Hepatocyte (in vitro differentiated cells): ENCODE measurements at regions not wholly inside any gene's neighbourhood (a gene's known extent, or its start where the extent isn't known, plus 50 kb on each side); places are given as distances from the start of the nearest gene placed in this dataset.

Experiments
- EZH2 ChIP-seq: fragments of 200-600 bp; sonication (generic); IDR thresholded peaks from 2 replicates; pipeline ENCODE4 v1.6.1; 2016; ENCODE audit warnings: antibody characterized with exemption, mild to moderate bottlenecking, borderline replicate concordance
- TF ChIP-seq, protein P1 (sequence below): fragments of 200-600 bp; sonication (generic); IDR thresholded peaks from 2 replicates; pipeline ENCODE4 v1.5.1; 2016; ENCODE audit warnings: antibody characterized with exemption, mild to moderate bottlenecking; ENCODE audit not compliant: poor library complexity

DNA sequence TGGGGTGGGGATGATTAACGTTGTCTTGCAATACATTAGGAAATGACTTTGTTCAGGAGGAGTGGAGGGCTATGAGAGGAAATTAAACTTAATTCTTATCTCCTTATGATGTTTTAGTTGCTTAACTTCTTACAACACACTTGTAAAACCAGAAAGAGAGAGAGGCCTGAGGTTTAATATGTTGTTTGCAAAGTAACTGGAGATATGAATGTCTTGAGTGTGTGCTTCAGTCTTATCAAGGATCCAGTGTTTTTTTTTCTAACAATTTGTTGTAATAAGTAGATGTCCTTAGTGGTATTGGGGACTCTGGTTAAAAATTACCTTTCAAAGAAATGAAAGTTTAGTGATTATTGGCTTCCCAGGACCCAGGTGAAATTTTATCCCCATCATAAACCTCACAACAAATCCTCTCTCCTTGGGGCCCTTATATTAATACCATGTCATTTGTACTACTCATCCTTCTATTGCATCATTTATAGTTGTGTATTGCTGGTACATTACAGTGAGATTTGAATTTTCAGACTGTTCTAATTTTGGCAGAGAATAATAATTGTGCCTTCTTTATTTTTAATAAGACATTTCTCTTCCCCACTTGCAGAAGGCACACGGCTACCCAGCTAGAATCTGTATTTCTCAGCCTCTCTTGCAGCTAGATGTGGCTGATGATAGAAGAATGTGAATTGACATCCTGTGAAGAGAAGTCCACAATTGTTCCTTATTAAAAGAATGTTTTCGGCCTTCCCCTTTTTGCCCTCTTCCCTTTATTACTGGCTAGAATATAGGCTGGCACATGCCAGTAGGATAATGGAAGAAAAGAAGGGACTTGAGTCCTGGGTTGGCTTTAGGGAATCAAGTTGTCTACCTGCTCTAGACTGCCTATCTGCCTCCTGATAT is 91.9 kb upstream of the CXCR4 start:
- TF ChIP-seq EZH2: no peak
- TF ChIP-seq, protein P1, sequence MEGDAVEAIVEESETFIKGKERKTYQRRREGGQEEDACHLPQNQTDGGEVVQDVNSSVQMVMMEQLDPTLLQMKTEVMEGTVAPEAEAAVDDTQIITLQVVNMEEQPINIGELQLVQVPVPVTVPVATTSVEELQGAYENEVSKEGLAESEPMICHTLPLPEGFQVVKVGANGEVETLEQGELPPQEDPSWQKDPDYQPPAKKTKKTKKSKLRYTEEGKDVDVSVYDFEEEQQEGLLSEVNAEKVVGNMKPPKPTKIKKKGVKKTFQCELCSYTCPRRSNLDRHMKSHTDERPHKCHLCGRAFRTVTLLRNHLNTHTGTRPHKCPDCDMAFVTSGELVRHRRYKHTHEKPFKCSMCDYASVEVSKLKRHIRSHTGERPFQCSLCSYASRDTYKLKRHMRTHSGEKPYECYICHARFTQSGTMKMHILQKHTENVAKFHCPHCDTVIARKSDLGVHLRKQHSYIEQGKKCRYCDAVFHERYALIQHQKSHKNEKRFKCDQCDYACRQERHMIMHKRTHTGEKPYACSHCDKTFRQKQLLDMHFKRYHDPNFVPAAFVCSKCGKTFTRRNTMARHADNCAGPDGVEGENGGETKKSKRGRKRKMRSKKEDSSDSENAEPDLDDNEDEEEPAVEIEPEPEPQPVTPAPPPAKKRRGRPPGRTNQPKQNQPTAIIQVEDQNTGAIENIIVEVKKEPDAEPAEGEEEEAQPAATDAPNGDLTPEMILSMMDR: no peak
